HL-60/S4 (cell line): ENCODE measurements at regions not wholly inside any gene's neighbourhood (a gene's known extent, or its start where the extent isn't known, plus 50 kb on each side); places are given as distances from the start of the nearest gene placed in this dataset.

ENCODE experiments used
- in situ Hi-C: fragments of 300-500 bp; cut with MboI; formaldehyde crosslinking; loops from 2 replicates; pipeline ENCODE4 v1.14.3; 2022; ENCODE audit warnings: low sequenced_read_pairs

DNA sequence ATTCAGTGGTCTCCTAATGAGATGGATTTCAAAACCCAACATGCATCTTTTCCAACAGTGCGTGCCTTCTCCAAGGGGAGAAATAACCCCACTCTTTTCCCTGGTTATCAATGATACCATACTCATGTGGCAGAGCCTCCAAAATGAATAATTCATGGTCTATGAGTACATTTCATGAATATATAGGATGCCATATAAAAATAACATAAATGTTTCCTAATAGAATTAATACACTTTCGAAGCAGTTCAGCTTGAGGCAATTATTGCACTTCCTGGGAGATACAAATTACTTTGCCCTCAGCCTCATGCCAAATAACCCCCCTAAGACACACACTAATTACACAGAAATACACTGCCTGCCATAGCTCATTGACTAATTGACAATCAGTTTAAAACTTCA lies 318.6 kb downstream of the ZSWIM6 start:
- in situ Hi-C loops, result loop anchor here (25.0 kb wide), 1 partner anchor 588 kb away; no protein-coding TSS in a partner anchor

DNA sequence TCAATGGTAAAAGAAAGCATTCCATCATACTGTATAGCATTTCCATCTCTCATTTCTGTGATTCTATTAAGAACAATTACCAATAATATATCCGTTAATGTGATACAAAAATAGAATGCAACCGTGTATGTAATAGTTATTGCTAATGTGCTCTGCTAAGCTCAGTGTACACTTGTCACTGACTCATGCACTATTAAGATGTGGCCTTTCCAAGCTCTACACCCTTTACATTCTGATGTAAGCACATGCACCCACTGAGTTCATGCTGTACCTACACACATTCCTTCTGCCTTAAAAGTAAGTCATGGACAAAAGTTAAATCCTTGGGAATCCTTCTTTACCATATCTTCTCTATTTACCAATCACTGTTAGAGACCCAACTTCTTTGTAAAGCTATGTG lies 319.1 kb downstream of the ZSWIM6 start:
- in situ Hi-C loops, result loop anchor here (25.0 kb wide), 1 partner anchor 589 kb away; no protein-coding TSS in a partner anchor

DNA sequence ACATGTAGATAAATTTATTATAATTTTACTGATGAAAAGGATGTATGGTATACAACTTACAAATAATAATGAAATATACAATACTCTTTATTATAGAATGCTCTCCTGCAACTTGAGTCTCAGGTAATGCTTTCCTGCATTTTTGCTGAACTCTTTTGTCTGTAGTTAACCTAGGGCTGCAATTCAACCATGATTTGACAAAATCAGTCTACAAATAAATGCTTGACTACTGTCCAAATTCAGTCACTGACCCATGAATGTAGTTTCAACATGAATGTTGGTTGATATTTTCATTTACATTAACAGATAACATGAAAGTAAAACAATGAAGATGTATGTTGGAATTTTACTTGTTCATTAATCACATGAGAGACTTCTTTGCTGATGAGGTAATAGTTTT lies 320.9 kb downstream of the ZSWIM6 start:
- in situ Hi-C loops, result loop anchor here (25.0 kb wide), 1 partner anchor 591 kb away; no protein-coding TSS in a partner anchor

DNA sequence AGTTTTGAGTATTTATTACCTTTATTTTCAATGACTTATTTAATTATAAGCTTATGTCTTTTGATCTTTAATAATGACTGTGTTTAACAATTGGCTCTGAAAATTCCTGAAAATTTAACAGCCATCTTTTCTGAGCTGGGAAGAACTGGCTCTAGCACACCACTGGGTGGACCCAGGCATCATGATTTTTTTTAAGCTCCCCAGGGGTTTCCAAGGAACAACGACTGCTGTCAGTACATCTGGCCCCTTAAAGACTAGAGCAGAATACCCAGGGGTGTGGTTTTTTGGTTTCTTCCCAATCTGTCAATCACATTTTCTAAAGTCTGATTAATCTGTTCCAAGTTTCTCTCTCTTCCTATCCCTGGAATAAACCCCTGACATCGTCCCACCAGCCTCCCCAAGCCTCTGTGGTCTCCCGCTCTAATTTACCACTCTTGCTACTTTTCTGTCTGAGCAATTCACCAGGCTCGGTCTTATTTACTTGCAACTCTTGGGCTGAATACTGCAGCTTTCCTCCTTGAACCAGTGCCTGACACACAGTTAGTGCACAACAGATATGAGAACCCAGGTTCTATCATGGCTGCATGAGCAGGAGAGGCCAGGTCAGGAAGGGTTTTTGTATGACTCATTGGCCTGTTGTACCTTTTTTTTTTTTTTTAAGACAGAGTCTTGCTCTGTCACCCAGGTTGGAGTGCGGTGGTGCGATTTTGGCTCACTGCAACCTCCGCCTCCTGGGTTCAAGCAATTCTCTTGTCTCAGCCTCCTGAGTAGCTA lies 321.9 kb downstream of the ZSWIM6 start:
- in situ Hi-C loops, result loop anchor here (25.0 kb wide), 1 partner anchor 592 kb away; no protein-coding TSS in a partner anchor

DNA sequence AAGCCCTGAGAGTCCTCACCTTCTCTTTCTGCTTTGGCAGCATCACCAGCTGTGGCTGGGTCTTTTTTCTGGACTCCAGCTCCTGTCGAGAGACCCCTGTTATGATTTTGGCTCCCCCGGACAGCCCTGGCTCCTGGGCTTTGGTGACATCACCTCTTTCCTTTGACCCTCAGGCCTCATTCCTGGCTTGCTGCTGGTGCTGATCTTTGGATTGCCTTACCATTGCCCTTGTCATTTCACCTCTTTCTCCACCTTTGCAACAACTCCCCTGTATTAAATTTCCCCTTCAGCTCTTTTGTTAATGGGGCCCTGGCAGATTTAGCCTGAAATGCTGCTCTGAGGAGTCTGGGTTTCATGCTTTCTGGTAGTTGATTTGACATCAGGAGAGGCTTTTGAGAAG lies 322.8 kb downstream of the ZSWIM6 start:
- in situ Hi-C loops, result loop anchor here (25.0 kb wide), 1 partner anchor 593 kb away; no protein-coding TSS in a partner anchor

DNA sequence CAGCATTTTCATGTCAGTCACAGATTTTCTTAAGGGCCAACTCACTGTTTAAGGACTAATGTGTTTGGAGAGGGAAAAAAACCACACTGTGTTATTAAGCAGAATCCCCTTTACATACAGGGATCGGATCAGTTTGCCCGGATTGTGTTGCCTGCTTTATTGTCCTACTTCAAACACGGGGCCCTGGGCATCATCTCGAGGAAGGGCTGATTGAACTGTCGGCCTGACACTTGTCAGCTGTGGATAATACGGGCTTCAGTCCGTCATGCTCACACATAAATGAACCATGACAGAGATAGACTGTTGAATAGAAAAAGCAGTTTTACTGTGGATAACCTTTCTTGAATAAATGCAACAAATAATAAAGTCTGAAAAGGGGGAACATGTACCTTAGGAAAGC lies 325.0 kb downstream of the ZSWIM6 start:
- in situ Hi-C loops, result loop anchor here (25.0 kb wide), 1 partner anchor 595 kb away; no protein-coding TSS in a partner anchor

DNA sequence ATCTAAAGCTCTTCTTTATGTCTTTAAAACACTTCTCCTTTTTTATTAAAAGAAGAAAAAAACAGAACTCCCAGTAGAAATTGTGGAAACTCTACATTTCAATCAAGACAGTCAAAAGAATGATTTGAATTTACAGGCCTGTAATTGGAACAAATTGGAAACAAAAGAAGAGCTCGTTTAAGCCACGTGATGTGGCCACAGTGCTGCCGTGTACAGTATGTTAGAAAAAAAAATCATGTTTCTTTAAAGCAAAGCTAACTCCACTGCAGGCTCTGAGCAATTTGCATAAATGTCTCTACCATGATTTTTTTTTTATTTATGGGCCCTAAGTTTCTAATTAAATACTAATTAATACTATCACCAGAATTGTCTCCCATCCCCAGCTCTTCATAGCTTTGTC lies 325.6 kb downstream of the ZSWIM6 start:
- in situ Hi-C loops, result loop anchor here (25.0 kb wide), 1 partner anchor 595 kb away; no protein-coding TSS in a partner anchor

DNA sequence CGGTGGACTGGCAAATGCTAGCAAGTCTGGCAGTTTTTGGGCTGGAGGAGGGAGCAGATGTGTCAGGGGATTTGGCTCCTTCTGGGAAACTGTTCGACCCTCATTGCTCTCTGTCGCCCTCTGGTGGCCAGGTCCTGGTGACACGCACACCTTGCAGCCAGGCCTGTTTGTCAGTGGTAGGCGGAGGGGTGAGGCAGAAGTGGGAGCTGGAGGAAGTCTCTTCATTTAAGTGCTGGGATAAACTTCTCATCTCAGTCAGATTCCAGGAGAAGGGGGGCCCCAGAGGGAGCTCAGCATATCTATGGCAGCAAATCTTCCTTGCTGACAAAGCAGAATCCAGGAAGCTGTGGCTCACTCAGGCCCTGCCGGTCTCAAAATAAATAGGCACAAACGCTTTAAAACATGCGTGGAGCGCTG lies 326.5 kb downstream of the ZSWIM6 start:
- in situ Hi-C loops, result loop anchor here (25.0 kb wide), 1 partner anchor 596 kb away; no protein-coding TSS in a partner anchor

DNA sequence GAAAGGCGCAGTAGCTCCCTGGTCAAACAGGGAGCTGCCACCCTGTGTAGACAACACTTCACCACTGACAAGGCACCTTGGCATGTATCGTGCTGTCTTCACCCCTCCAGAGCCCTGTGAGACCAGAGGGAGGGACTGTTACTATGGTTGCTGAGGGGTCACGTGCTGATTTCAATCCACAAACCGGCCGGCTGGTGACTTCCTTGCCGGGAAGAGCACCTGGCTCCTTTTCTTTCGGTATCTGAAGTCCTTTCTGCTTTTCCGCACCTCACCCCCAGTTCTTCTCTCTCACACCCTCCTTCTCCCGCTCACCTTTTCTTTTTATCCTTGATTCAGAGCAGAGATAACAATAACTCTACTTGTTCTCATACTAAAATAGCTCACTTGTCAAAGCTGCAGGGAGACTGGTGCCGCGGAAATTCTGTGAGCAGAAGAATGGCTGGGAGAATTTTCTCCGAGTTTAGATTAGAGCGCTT lies 327.2 kb downstream of the ZSWIM6 start:
- in situ Hi-C loops, result loop anchor here (25.0 kb wide), 1 partner anchor 597 kb away; no protein-coding TSS in a partner anchor

DNA sequence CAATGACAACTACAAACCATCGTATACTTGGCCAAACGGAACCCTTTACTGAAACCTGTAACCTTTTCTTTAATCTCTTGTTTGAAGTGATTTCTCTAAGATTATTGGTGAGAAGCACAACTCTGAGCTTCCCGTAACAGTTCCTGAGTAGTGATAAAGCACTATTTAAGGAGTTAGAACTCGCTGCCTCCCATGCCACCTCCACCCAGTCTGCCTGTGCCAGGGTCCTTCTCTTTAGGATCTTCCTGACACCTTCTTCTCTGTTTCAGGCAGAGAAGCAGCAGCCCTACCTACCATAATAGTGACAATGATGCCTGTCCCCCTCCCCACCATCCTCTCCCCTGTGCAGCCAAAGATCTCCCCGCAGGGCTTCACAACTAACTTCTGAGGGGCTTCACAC lies 330.6 kb downstream of the ZSWIM6 start:
- in situ Hi-C loops, result loop anchor here (25.0 kb wide), 1 partner anchor 600 kb away; no protein-coding TSS in a partner anchor

DNA sequence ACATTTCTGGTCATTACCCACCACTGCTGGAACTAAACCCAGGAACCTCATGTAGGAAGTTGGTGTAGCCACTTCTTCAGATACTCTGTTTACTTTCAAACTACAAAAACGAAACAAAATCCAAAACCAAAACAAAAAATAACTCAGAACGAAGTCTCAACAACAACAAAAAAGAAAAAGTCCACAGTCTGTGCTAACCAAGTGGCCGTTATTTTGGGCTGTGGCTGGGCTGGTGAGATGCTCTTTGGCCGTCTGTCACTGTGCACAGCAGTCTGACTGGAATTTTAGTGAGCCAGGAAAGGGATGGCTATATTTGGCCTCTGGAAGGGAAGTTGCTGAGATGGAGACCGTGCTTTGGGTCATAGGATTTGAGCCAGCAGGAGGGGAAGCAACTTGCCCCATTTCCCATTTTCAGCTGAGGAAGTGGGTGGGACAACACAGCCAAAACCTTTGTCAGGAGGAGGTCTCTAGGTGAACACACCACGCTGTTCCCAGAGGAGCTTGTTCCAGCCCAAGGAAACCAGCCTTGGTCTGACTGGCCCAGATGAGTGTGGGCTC lies 334.1 kb downstream of the ZSWIM6 start:
- in situ Hi-C loops, result loop anchor here (25.0 kb wide), 1 partner anchor 604 kb away; no protein-coding TSS in a partner anchor

DNA sequence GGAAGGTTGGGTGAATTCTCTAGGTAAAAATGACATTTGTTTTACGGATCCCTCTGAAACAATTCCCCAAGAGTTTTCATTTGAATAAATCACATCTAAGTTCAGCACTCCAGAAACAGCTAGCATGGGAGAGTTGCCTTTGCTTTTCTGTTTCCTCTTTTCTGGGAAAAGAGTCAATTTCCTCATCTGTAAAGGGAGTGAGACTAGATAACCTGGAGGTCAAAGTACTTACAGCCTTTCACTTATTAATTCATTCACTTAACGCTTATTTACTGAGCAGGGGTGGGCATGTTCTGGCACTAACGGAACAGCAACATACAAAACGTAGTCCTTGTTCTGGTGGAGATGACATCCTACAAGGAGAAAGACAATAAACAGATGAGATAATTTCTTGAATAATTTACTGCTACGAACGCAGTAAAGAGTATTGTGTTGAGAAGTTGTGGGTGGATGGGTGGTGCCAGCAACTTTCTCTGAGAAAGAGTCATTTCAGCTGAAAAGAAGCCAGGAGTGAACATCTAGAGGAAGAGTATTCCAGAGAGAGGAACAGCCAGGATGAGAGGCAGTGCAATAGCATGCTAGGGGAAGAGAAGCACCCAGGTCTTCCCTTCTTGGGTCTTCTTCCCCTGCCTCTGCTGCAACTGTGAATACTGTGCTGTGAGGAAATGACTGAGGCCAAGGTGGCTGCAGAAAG lies 335.6 kb downstream of the ZSWIM6 start:
- in situ Hi-C loops, result loop anchor here (25.0 kb wide), 1 partner anchor 605 kb away; no protein-coding TSS in a partner anchor

DNA sequence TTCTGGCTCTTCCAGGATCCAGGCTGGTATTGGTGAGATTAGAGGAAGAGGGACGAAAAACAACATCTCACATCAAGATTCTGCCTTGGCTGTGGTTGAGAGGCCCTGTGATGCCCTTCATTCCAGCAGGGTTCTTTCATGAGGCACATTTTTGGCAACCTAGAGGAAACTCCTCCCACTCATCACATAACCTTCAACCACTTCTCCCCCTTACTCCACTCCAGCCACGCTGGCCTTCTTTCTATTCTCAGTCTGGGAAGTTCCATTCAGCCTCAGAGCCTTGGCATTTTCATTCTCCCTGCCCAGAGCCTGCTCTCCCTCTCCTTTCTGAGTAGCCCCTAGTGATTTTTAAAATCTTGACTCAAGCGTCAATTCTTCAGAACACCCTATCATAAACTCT lies 337.5 kb downstream of the ZSWIM6 start:
- in situ Hi-C loops, result loop anchor here (25.0 kb wide), 1 partner anchor 607 kb away; no protein-coding TSS in a partner anchor

DNA sequence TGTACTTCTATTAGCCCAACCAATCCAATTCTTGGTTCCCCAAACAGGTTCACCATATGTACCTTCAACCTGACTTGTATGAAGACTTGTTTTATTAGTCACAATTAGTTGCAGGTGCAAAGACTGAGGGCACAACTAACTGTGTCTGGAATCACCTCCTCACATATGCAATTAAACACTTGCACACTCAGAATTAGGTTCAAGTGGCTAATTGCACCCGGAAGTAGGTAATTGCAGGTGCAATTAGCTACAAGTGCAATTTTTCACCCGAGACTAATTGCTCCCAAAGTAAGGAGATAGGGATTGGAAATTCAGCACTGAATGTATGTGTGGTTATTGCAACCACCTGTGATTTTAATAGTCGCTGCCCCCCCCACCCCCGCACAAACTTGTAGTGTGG lies 338.9 kb downstream of the ZSWIM6 start:
- in situ Hi-C loops, result loop anchor here (25.0 kb wide), 1 partner anchor 609 kb away; no protein-coding TSS in a partner anchor

DNA sequence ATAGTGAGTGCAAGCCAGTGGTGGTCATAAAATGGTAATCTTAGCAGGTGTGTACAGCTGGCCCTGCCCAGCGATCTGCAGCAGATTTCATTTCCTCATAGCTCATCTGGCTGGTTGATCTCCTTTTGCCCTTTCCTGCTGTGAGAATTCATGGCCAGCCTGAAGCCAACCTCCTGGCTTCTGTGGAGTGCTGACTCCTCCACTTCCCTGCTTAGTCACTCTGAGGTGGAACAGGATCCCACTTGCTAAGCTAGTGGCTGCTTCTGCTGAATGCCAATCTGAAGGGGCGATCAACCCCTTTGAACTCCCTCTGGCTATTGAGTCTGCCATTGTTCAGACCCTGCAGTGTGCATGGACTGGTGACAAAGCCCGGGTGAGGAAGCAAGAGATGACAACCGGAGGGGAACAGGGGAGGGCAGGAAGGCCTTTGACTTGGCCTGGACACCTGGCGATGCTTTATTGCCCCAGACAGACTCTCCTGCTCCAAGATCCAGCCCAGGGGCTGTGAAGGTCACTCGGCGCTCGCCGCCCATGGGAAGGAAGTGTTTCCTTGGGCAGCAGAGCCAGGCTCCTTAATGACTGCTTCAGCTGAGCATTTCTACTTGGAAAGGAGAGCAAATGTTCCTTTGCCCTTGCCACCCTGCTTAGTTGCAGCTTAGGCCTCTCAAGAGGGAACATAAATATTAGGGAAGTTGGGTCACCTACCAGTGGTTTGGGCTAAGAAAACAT lies 341.1 kb downstream of the ZSWIM6 start:
- in situ Hi-C loops, result loop anchor here (25.0 kb wide), 1 partner anchor 611 kb away; no protein-coding TSS in a partner anchor

DNA sequence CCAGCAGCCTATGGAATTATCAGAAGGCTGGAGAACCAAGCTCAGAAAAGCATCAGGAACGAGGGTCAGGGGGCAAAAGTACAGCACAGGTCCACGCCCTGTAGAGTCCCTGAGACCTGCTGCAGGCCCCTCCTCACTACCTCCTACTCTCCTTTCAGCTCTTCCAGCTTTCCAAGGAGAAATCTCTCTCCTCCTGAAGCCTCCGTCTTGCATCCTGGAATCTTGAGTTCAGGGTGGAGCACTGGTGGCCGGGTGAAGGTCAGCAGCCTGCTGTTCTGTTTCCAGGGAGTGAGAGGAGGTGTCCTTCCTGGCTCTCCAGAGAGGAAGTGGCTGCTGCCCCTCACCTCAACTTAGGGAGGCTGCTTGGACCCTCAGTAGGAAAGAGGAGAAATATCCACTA lies 342.3 kb downstream of the ZSWIM6 start:
- in situ Hi-C loops, result loop anchor here (25.0 kb wide), 1 partner anchor 612 kb away; no protein-coding TSS in a partner anchor

DNA sequence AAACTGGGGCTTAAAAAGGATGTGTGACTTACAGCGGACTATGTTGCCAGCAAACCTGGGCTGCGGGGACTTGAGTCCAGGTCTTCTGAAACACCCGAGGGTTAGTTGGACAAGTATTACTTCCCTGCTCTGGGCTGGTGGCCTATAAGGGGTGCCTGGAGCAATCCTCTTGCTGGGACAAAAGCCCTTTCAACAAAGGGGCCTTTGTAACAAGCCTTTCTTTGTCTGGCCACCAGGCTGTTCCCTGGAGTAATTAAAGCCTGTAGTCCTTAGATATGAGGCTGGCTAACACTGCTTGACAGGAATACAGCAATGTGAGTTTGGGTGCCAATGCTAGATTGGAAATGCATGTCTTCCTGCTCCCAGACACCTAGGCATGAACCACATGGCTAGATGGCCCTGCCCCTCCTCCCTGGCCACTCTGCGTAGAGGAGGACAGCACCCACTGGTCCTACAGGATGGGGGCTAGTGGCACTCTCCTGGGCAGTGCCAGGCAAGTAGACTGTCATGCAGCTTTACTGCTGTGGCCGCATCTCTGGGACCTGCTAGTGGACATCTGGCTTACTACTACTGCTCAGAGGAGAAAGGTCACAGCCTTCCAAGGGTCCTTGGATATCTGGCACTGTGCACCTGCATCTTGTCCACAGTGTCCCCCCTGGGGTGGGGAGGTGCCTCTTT lies 343.1 kb downstream of the ZSWIM6 start:
- in situ Hi-C loops, result no loop called here

DNA sequence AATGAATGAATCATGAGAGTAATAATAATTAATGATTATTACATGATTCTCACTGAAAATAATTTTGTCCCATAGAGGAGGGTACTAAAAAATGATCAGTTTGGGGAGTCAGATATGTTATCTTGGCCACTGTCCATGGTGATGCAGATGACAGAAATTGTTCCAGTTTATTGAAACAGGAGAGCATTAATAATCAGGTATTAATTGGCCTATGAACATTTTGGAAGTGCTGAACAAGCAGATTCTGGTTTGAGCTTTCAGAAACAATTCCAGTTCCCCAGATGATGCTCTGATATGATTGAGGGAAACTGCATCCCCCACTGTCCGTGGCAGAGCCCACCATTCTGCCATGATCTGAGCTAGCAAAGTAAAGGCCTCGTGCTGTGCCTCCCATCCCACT lies 345.2 kb downstream of the ZSWIM6 start:
- in situ Hi-C loops, result no loop called here

DNA sequence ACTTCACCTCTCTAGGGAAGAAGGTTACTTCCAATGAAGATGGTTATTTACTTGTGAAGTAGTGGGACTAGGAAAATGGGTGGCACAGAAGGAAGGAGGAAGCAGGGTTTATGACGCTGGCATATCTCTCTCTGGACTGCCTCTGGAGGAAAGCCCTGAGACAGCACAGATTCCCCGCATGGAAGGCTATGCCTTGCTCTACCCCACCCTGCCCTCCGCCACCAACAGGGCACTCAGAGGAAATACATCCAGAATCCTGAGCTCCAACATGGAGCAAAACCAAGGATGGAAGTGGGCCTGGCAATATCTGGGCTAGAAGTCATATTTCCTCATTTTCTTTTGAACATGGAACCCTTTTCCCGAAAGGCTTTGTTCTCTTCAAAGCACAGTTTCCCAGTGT lies 346.9 kb downstream of the ZSWIM6 start:
- in situ Hi-C loops, result no loop called here

DNA sequence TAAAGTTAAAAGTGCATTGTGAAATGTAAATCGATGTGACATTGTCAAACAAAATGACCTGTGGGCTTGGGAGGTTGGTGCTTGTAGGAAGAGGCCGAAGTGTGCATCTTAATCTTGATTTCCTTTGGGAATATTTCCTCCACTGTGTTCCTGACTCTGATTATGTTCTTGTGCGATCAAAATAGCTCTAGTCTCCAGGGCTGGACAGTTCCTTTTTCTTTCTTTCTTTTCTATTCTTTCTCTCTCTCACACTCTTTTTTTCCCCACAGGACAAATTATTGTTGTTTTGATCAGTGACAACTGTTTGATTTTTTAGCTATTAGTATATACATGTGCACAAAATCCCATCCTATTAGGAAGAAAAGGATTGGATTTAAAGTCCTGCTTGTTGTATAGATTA lies 347.5 kb downstream of the ZSWIM6 start:
- in situ Hi-C loops, result no loop called here
